ENCODE measurements at regions not wholly inside any gene's neighbourhood (a gene's known extent, or its start where the extent isn't known, plus 50 kb on each side); places are given as distances from the start of the nearest gene placed in this dataset.

- no peak for TF ChIP-seq CTCF (IDR thresholded peaks at IDR 0.05; ENCODE audit: insufficient read depth, low read depth, low read length)
- TF ChIP-seq EZH2 (IDR thresholded peaks at IDR 0.05; ENCODE audit: insufficient read depth, low read length), result no peak
These were observed 1063.0 kb upstream of the AUTS2 start for GRCh38 chr7:68535266-68535665.

All from astrocyte (in vitro differentiated cells and primary cell).